GM23338 (cell line): ENCODE measurements at regions not wholly inside any gene's neighbourhood (a gene's known extent, or its start where the extent isn't known, plus 50 kb on each side); places are given as distances from the start of the nearest gene placed in this dataset.

ENCODE experiments used
- ATAC-seq: fragments of 200-7000 bp; cut with Tn5 transposase; 3 replicates; pipeline ENCODE4 v1.9.1; 2020
- DNase-seq: peaks from one replicate; pipeline ENCODE4 v3.0.0-alpha.2; 2015; ENCODE audit warnings: low spot score
- H2AFZ ChIP-seq: fragments of 200-600 bp; sonication (generic); 2 replicates; pipeline ENCODE4 v1.8.0; 2016; ENCODE audit warnings: antibody characterized with exemption, mild to moderate bottlenecking, moderate library complexity
- H3F3A ChIP-seq: fragments of 200-600 bp; sonication (generic); replicated peaks from 2 replicates; pipeline ENCODE4 v1.8.0; 2017; ENCODE audit warnings: antibody characterized with exemption, mixed run types, low read depth
- H3K27ac ChIP-seq: fragments of 200-600 bp; sonication (generic); 2 replicates; pipeline ENCODE4 v1.6.1; 2016; ENCODE audit warnings: low read depth
- H3K27me3 ChIP-seq: fragments of 200-600 bp; sonication (generic); 2 replicates; pipeline ENCODE4 v1.8.0; 2016; ENCODE audit warnings: mild to moderate bottlenecking, mixed run types, moderate library complexity; ENCODE audit not compliant: insufficient read depth
- H3K36me3 ChIP-seq: fragments of 200-600 bp; sonication (generic); 2 replicates; pipeline ENCODE4 v1.8.0; 2016; ENCODE audit warnings: mild to moderate bottlenecking; ENCODE audit not compliant: insufficient read depth
- H3K4me1 ChIP-seq: fragments of 200-600 bp; sonication (generic); 2 replicates; pipeline ENCODE4 v1.8.0; 2016; ENCODE audit warnings: mild to moderate bottlenecking, moderate library complexity; ENCODE audit not compliant: insufficient read depth
- H3K4me2 ChIP-seq: fragments of 200-600 bp; sonication (generic); 2 replicates; pipeline ENCODE4 v1.7.1; 2017; ENCODE audit warnings: mixed run types
- H3K4me3 ChIP-seq: fragments of 200-600 bp; sonication (generic); 2 replicates; pipeline ENCODE4 v1.6.1; 2016; ENCODE audit warnings: mixed run types
- H3K79me2 ChIP-seq: fragments of 200-600 bp; sonication (generic); replicated peaks from 2 replicates; pipeline ENCODE4 v1.8.0; 2017; ENCODE audit warnings: mild to moderate bottlenecking; ENCODE audit not compliant: insufficient read depth
- H3K9me2 ChIP-seq: fragments of 200-600 bp; sonication (generic); 2 replicates; pipeline ENCODE4 v1.8.0; 2017; ENCODE audit not compliant: insufficient read depth
- H4K20me1 ChIP-seq: fragments of 200-600 bp; sonication (generic); replicated peaks from 2 replicates; pipeline ENCODE4 v1.8.0; 2017; ENCODE audit warnings: mild to moderate bottlenecking; ENCODE audit not compliant: insufficient read depth
- H3K27ac Mint-ChIP-seq: 2 replicates; pipeline ENCODE4 v1.8.0; 2020; ENCODE audit warnings: inconsistent platforms, mild to moderate bottlenecking, moderate library complexity, mixed read lengths
- H3K27me3 Mint-ChIP-seq: 3 replicates; pipeline ENCODE4 v1.8.0; 2022; ENCODE audit warnings: low read depth, mild to moderate bottlenecking, moderate library complexity, mixed read lengths, inconsistent platforms; ENCODE audit not compliant: insufficient read depth, poor library complexity
- H3K36me3 Mint-ChIP-seq: 3 replicates; pipeline ENCODE4 v1.8.0; 2021; ENCODE audit warnings: low read depth, mild to moderate bottlenecking, inconsistent platforms, moderate library complexity, mixed read lengths
- H3K4me1 Mint-ChIP-seq: 3 replicates; pipeline ENCODE4 v1.8.0; 2020; ENCODE audit warnings: mild to moderate bottlenecking, inconsistent platforms, mixed read lengths
- H3K4me3 Mint-ChIP-seq: 3 replicates; pipeline ENCODE4 v1.8.0; 2021; ENCODE audit warnings: moderate library complexity, mild to moderate bottlenecking, inconsistent platforms, mixed read lengths
- H3K9me3 Mint-ChIP-seq: 3 replicates; pipeline ENCODE4 v1.8.0; 2020; ENCODE audit warnings: moderate library complexity, mild to moderate bottlenecking, inconsistent platforms, mixed read lengths
- CREB1 ChIP-seq: fragments of 250-450 bp; sonication (Bioruptor Pico); IDR thresholded peaks from 2 replicates; pipeline ENCODE4 v1.5.0; 2020; ENCODE audit warnings: low read depth, mild to moderate bottlenecking, moderate library complexity
- EZH2 ChIP-seq: fragments of 200-600 bp; sonication (generic); IDR thresholded peaks from one replicate; pipeline ENCODE4 v1.8.0; 2017; ENCODE audit warnings: antibody characterized with exemption, mild to moderate bottlenecking, low read depth; ENCODE audit not compliant: unreplicated experiment
- EZH2phosphoT487 ChIP-seq: fragments of 200-600 bp; sonication (generic); IDR thresholded peaks from one replicate; pipeline ENCODE4 v1.8.1; 2018; ENCODE audit warnings: antibody characterized with exemption; ENCODE audit not compliant: unreplicated experiment
- JUNB ChIP-seq: IDR thresholded peaks from one replicate; pipeline ENCODE4 v1.6.1; 2016; ENCODE audit warnings: antibody characterized with exemption; ENCODE audit not compliant: unreplicated experiment
- STAT1 ChIP-seq: IDR thresholded peaks from one replicate; pipeline ENCODE4 v1.6.1; 2016; ENCODE audit warnings: antibody characterized with exemption; ENCODE audit not compliant: unreplicated experiment
- ZNF331 ChIP-seq: fragments of 250-450 bp; sonication (Bioruptor Pico); IDR thresholded peaks from 2 replicates; pipeline ENCODE4 v1.5.0; 2020; ENCODE audit warnings: low read depth, mild to moderate bottlenecking, moderate library complexity
- TF ChIP-seq, protein P1 (sequence below): IDR thresholded peaks from one replicate; pipeline ENCODE4 v1.6.1; 2018; ENCODE audit warnings: antibody characterized with exemption; ENCODE audit not compliant: unreplicated experiment
- TF ChIP-seq, protein P2 (sequence below): IDR thresholded peaks from 2 replicates; pipeline ENCODE4 v1.6.1; 2016; ENCODE audit warnings: antibody characterized with exemption
- TF ChIP-seq, protein P3 (sequence below): fragments of 250-450 bp; sonication (Bioruptor Pico); IDR thresholded peaks from 2 replicates; pipeline ENCODE4 v1.5.0; 2020; ENCODE audit warnings: mild to moderate bottlenecking, moderate library complexity

DNA sequence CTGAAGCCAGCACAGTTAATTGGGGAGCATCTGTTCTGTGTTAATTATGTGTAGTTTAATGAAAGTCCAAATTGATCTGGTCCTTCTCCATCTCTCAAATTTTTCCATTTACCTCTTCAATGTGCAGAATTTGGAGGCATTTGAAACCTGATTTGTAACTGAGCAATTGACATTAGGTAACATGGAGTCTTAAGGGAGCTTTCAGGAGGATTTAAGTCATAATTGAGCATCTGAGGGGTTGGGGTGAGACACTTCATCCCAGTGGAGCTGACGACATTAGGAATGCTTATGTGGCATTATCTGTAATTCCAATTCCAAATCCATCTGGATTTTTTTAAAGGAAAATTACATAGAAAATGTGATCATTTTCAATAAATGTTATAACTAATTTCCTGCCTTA is 1015.9 kb downstream of the TLE1 start:
- Mint-ChIP-seq H3K36me3 (peaks cover 8% of the 10 kb centered on the region), H3K27ac (no peak overlapping the region), H3K4me3 (no peak overlapping the region), H3K9me3 (peaks cover 12% of the 10 kb centered on the region), H3K4me1 (no peaks in the 10 kb centered on the region), H3K27me3 (no peaks in the 10 kb centered on the region)
- H3K27ac ChIP-seq: no peak overlapping the region
- no peaks in the 10 kb centered on the region for H3F3A ChIP-seq
- no peak overlapping the region for H3K4me2 ChIP-seq
- no peaks in the 10 kb centered on the region for H3K36me3 ChIP-seq
- ATAC-seq: no peak
- H3K4me1 ChIP-seq: no peaks in the 10 kb centered on the region
- H4K20me1 ChIP-seq: no peaks in the 10 kb centered on the region
- no peak overlapping the region for H2AFZ ChIP-seq
- no peaks in the 10 kb centered on the region for H3K9me2 ChIP-seq
- no peaks in the 10 kb centered on the region for H3K79me2 ChIP-seq
- DNase-seq: no peak
- no peak overlapping the region for H3K4me3 ChIP-seq
- H3K27me3 ChIP-seq: no peaks in the 10 kb centered on the region
- TF ChIP-seq, protein P1, sequence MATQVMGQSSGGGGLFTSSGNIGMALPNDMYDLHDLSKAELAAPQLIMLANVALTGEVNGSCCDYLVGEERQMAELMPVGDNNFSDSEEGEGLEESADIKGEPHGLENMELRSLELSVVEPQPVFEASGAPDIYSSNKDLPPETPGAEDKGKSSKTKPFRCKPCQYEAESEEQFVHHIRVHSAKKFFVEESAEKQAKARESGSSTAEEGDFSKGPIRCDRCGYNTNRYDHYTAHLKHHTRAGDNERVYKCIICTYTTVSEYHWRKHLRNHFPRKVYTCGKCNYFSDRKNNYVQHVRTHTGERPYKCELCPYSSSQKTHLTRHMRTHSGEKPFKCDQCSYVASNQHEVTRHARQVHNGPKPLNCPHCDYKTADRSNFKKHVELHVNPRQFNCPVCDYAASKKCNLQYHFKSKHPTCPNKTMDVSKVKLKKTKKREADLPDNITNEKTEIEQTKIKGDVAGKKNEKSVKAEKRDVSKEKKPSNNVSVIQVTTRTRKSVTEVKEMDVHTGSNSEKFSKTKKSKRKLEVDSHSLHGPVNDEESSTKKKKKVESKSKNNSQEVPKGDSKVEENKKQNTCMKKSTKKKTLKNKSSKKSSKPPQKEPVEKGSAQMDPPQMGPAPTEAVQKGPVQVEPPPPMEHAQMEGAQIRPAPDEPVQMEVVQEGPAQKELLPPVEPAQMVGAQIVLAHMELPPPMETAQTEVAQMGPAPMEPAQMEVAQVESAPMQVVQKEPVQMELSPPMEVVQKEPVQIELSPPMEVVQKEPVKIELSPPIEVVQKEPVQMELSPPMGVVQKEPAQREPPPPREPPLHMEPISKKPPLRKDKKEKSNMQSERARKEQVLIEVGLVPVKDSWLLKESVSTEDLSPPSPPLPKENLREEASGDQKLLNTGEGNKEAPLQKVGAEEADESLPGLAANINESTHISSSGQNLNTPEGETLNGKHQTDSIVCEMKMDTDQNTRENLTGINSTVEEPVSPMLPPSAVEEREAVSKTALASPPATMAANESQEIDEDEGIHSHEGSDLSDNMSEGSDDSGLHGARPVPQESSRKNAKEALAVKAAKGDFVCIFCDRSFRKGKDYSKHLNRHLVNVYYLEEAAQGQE: no peak
- TF ChIP-seq EZH2 (no peak), STAT1 (no peak), JUNB (no peak)

DNA sequence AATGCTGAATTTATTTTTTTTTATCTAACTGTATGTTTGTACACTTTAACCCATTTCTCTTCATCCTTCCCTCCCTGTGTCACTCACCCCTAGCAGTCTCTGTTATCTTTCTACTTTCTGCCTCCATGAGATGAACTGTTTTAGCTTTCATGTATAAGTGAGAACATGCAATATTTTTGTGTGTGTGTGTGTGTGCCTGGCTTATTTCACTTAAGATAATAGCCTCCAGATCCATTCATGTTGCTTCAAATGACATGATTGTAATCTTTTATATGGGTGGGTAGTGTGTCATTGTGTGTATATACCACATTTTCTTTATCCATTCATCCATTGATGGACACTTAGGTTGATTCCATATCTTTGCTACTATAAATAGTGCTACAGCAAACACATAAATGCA is 1023.9 kb downstream of the TLE1 start:
- Mint-ChIP-seq H3K4me1 (no peaks in the 10 kb centered on the region), H3K27me3 (no peaks in the 10 kb centered on the region), H3K4me3 (no peak overlapping the region), H3K27ac (no peak overlapping the region), H3K36me3 (peaks cover 41% of the 10 kb centered on the region), H3K9me3 (peaks cover 52% of the 10 kb centered on the region)
- Histone ChIP-seq H4K20me1 (no peaks in the 10 kb centered on the region), H3K9me2 (no peaks in the 10 kb centered on the region), H3K36me3 (no peaks in the 10 kb centered on the region), H3K4me3 (no peak overlapping the region), H3K4me2 (no peak overlapping the region), H3K79me2 (no peaks in the 10 kb centered on the region), H2AFZ (no peak overlapping the region), H3K4me1 (no peaks in the 10 kb centered on the region), H3K27me3 (no peaks in the 10 kb centered on the region), H3K27ac (no peak overlapping the region), H3F3A (no peaks in the 10 kb centered on the region)
- no peak for ATAC-seq
- DNase-seq: no peak
- TF ChIP-seq, protein P2, sequence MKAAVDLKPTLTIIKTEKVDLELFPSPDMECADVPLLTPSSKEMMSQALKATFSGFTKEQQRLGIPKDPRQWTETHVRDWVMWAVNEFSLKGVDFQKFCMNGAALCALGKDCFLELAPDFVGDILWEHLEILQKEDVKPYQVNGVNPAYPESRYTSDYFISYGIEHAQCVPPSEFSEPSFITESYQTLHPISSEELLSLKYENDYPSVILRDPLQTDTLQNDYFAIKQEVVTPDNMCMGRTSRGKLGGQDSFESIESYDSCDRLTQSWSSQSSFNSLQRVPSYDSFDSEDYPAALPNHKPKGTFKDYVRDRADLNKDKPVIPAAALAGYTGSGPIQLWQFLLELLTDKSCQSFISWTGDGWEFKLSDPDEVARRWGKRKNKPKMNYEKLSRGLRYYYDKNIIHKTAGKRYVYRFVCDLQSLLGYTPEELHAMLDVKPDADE: no peak
- TF ChIP-seq EZH2: no peak
- no peak for TF ChIP-seq CREB1 (CRISPR knock-in tag)
- no peak for TF ChIP-seq EZH2phosphoT487
- TF ChIP-seq JUNB: no peak
- no peak for TF ChIP-seq ZNF331 (CRISPR knock-in tag)
- no peak for TF ChIP-seq STAT1
- TF ChIP-seq, protein P3, sequence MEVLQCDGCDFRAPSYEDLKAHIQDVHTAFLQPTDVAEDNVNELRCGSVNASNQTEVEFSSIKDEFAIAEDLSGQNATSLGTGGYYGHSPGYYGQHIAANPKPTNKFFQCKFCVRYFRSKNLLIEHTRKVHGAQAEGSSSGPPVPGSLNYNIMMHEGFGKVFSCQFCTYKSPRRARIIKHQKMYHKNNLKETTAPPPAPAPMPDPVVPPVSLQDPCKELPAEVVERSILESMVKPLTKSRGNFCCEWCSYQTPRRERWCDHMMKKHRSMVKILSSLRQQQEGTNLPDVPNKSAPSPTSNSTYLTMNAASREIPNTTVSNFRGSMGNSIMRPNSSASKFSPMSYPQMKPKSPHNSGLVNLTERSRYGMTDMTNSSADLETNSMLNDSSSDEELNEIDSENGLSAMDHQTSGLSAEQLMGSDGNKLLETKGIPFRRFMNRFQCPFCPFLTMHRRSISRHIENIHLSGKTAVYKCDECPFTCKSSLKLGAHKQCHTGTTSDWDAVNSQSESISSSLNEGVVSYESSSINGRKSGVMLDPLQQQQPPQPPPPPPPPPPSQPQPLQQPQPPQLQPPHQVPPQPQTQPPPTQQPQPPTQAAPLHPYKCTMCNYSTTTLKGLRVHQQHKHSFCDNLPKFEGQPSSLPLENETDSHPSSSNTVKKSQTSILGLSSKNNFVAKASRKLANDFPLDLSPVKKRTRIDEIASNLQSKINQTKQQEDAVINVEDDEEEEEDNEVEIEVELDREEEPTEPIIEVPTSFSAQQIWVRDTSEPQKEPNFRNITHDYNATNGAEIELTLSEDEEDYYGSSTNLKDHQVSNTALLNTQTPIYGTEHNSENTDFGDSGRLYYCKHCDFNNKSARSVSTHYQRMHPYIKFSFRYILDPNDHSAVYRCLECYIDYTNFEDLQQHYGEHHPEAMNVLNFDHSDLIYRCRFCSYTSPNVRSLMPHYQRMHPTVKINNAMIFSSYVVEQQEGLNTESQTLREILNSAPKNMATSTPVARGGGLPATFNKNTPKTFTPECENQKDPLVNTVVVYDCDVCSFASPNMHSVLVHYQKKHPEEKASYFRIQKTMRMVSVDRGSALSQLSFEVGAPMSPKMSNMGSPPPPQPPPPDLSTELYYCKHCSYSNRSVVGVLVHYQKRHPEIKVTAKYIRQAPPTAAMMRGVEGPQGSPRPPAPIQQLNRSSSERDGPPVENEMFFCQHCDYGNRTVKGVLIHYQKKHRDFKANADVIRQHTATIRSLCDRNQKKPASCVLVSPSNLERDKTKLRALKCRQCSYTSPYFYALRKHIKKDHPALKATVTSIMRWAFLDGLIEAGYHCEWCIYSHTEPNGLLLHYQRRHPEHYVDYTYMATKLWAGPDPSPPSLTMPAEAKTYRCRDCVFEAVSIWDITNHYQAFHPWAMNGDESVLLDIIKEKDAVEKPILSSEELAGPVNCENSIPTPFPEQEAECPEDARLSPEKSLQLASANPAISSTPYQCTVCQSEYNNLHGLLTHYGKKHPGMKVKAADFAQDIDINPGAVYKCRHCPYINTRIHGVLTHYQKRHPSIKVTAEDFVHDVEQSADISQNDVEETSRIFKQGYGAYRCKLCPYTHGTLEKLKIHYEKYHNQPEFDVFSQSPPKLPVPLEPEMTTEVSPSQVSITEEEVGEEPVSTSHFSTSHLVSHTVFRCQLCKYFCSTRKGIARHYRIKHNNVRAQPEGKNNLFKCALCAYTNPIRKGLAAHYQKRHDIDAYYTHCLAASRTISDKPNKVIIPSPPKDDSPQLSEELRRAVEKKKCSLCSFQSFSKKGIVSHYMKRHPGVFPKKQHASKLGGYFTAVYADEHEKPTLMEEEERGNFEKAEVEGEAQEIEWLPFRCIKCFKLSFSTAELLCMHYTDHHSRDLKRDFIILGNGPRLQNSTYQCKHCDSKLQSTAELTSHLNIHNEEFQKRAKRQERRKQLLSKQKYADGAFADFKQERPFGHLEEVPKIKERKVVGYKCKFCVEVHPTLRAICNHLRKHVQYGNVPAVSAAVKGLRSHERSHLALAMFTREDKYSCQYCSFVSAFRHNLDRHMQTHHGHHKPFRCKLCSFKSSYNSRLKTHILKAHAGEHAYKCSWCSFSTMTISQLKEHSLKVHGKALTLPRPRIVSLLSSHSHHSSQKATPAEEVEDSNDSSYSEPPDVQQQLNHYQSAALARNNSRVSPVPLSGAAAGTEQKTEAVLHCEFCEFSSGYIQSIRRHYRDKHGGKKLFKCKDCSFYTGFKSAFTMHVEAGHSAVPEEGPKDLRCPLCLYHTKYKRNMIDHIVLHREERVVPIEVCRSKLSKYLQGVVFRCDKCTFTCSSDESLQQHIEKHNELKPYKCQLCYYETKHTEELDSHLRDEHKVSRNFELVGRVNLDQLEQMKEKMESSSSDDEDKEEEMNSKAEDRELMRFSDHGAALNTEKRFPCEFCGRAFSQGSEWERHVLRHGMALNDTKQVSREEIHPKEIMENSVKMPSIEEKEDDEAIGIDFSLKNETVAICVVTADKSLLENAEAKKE: no peak
